ENCODE measurements at regions not wholly inside any gene's neighbourhood (a gene's known extent, or its start where the extent isn't known, plus 50 kb on each side); places are given as distances from the start of the nearest gene placed in this dataset.

DNA sequence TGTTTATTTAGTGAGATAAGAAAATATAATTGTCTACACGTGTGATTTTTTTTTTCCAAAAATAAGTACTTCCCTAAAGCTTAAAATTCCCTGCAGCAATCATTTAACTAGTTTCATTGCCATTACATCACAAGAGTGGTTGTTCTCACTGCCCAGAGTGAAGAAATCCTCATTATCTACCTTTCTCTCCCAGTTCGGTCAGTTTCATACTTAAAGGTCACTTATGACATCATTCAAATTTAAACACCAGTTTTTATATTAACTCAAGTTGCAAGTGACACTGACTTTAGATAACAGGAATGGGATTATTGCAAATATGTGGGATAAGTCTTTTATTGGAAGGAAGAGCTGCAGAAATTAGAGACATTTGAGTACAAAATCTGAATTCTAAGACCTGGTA is 1699.8 kb upstream of the IGFBP7 start:
- H3K27ac Mint-ChIP-seq (ENCODE audit: unreplicated experiment), result no peak overlapping the region
- no peaks in the 10 kb centered on the region for H3K36me3 Mint-ChIP-seq (ENCODE audit: unreplicated experiment)
- TF ChIP-seq, protein P1, sequence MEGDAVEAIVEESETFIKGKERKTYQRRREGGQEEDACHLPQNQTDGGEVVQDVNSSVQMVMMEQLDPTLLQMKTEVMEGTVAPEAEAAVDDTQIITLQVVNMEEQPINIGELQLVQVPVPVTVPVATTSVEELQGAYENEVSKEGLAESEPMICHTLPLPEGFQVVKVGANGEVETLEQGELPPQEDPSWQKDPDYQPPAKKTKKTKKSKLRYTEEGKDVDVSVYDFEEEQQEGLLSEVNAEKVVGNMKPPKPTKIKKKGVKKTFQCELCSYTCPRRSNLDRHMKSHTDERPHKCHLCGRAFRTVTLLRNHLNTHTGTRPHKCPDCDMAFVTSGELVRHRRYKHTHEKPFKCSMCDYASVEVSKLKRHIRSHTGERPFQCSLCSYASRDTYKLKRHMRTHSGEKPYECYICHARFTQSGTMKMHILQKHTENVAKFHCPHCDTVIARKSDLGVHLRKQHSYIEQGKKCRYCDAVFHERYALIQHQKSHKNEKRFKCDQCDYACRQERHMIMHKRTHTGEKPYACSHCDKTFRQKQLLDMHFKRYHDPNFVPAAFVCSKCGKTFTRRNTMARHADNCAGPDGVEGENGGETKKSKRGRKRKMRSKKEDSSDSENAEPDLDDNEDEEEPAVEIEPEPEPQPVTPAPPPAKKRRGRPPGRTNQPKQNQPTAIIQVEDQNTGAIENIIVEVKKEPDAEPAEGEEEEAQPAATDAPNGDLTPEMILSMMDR (IDR thresholded peaks at IDR 0.05; ENCODE audit: partially characterized antibody, unreplicated experiment), result no peak
- no peaks in the 10 kb centered on the region for H3K4me1 Mint-ChIP-seq (ENCODE audit: low read depth, unreplicated experiment)
- no peak for DNase-seq
- no peaks in the 10 kb centered on the region for H3K9me3 Mint-ChIP-seq (ENCODE audit: unreplicated experiment)
- no peaks in the 10 kb centered on the region for H3K27me3 Mint-ChIP-seq (ENCODE audit: unreplicated experiment)
- H3K4me3 Mint-ChIP-seq (ENCODE audit: unreplicated experiment), result no peak overlapping the region

DNA sequence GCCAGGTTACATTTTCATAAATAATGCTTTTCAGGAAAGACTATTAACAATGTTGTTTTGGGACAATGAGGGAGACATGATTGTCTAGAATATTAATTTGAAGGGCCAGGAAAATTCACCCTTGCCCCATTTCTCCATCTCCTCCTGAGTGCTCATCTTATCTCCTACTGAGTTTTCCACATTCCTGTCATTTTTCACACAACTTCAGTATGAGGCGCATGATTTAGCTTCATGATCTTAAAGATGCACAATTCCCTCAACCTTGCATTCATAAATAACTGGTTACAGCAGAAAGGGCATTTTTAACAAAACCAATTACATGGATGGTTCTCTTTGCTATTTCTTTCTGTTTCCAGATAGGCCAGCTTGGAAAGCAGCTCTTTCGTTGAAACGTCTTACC is 1699.2 kb upstream of the IGFBP7 start:
- Mint-ChIP-seq H3K27me3 (ENCODE audit: unreplicated experiment) (no peaks in the 10 kb centered on the region), H3K4me3 (ENCODE audit: unreplicated experiment) (no peak overlapping the region), H3K4me1 (ENCODE audit: low read depth, unreplicated experiment) (no peaks in the 10 kb centered on the region), H3K27ac (ENCODE audit: unreplicated experiment) (no peak overlapping the region), H3K9me3 (ENCODE audit: unreplicated experiment) (no peaks in the 10 kb centered on the region), H3K36me3 (ENCODE audit: unreplicated experiment) (no peaks in the 10 kb centered on the region)
- no peak for DNase-seq
- TF ChIP-seq, protein P1 (IDR thresholded peaks at IDR 0.05; ENCODE audit: partially characterized antibody, unreplicated experiment), result no peak

DNA sequence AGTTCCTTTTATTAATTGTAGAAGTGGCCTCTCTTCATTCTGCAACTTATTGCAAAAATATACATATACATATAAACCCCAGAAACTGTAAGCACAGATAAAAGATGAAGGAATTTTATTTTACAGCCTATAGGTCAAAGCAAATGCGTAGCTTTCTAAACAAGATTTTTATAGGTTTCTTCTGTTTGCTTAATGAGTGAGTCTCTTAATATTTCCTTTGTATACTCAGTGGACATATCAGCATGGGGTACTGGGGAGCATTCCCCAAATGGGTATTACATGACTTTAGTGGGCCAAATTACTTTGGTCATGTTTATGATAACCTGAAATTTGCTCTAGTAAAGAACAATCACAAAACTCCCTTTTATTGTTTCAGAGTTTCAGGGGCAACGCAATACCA is 1698.6 kb upstream of the IGFBP7 start:
- DNase-seq, result no peak
- Mint-ChIP-seq H3K36me3 (ENCODE audit: unreplicated experiment) (no peaks in the 10 kb centered on the region), H3K27me3 (ENCODE audit: unreplicated experiment) (no peaks in the 10 kb centered on the region), H3K4me3 (ENCODE audit: unreplicated experiment) (no peak overlapping the region), H3K4me1 (ENCODE audit: low read depth, unreplicated experiment) (no peaks in the 10 kb centered on the region), H3K9me3 (ENCODE audit: unreplicated experiment) (no peaks in the 10 kb centered on the region), H3K27ac (ENCODE audit: unreplicated experiment) (no peak overlapping the region)
- TF ChIP-seq, protein P1 (IDR thresholded peaks at IDR 0.05; ENCODE audit: partially characterized antibody, unreplicated experiment), result no peak

DNA sequence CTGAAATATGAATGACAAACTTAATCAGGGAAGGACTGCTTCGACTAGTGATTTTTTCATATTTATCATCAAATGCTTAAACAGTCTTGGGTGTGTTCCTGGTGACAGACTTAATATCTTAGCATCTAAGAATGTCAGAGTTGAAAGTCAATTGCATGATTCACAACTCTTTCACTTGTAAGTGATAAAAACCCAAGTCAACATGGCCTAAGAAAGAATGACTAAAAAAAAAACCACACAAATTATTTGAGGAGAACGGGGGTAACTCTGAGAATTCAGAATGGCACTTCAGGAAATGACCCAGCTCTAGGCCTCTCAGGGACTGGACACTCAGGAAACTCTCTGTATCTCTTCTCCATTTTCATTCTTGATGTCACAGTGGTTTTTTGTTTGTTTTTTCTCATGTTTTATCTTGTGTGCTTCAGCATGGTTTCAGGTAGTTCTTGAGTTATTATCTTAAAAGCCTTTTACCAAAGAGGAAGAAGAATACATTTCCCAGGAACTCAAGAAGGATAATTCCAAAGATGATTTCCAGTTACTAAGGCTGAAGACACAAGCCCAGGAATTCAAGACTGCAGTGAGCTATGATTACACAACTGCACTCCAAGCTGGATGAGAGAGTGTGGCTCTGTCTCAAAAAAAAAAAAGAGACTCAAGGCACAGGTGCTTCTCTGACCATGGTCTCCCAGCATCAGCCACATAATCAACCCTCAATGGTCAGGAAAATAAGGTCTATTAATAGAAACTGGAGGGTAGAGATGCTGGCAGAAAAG is 1697.8 kb upstream of the IGFBP7 start:
- H3K27me3 Mint-ChIP-seq (ENCODE audit: unreplicated experiment), result no peaks in the 10 kb centered on the region
- no peak overlapping the region for H3K27ac Mint-ChIP-seq (ENCODE audit: unreplicated experiment)
- H3K4me3 Mint-ChIP-seq (ENCODE audit: unreplicated experiment), result no peak overlapping the region
- no peaks in the 10 kb centered on the region for H3K4me1 Mint-ChIP-seq (ENCODE audit: low read depth, unreplicated experiment)
- no peaks in the 10 kb centered on the region for H3K36me3 Mint-ChIP-seq (ENCODE audit: unreplicated experiment)
- TF ChIP-seq, protein P1 (IDR thresholded peaks at IDR 0.05; ENCODE audit: partially characterized antibody, unreplicated experiment), result no peak
- H3K9me3 Mint-ChIP-seq (ENCODE audit: unreplicated experiment), result no peaks in the 10 kb centered on the region
- DNase-seq, result no peak

DNA sequence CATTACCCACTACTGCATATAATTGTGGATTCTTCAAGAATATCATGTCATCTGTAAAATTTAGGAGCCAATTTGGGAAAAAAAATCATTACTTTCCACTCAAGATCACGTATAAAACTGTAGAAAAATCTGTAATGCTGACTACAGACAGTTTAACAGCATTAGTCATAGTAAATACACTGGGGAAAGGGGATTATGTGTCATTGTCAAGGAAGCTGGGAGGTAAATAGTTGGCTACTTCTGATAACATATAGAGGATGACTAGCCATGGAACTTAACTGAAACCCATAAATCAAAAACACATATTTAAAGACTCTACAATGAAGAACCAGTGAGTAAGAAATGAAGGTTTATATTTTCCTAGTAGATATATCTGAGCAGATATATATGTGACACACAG is 1666.4 kb upstream of the IGFBP7 start:
- Mint-ChIP-seq H3K36me3 (ENCODE audit: unreplicated experiment) (no peaks in the 10 kb centered on the region), H3K4me3 (ENCODE audit: unreplicated experiment) (no peak overlapping the region), H3K9me3 (ENCODE audit: unreplicated experiment) (no peaks in the 10 kb centered on the region), H3K4me1 (ENCODE audit: low read depth, unreplicated experiment) (no peaks in the 10 kb centered on the region), H3K27ac (ENCODE audit: unreplicated experiment) (no peak overlapping the region), H3K27me3 (ENCODE audit: unreplicated experiment) (no peaks in the 10 kb centered on the region)
- TF ChIP-seq, protein P1 (IDR thresholded peaks at IDR 0.05; ENCODE audit: partially characterized antibody, unreplicated experiment), result no peak
- DNase-seq, result no peak
